ENCODE measurements at regions not wholly inside any gene's neighbourhood (a gene's known extent, or its start where the extent isn't known, plus 50 kb on each side); places are given as distances from the start of the nearest gene placed in this dataset.

DNA sequence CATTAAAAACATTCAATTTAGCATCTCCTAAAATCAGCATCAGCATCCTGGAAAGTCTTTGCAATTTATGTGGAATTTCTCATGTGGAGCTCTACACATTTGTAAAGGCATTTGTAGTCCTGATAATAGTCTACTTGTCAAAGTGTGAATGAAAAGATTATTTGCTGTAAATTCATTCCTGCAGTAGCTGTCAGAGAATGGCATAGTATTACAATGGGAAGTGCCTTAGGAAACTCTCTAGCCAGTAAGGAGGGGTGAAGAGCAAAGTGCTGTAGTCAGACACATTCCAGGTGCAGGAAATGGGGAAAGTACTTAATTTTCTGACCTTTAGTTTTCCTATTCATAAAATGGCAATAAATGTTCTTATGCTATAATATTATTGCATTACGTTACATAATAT lies 627.9 kb downstream of the KCTD16 start:
- TF ChIP-seq SIN3A (IDR thresholded peaks at IDR 0.05; ENCODE audit: borderline replicate concordance, insufficient read depth, low read length) = no peak
- TF ChIP-seq TAF1 (IDR thresholded peaks at IDR 0.05; ENCODE audit: borderline replicate concordance, insufficient read depth, low read length) = no peak
- TF ChIP-seq, protein P1, sequence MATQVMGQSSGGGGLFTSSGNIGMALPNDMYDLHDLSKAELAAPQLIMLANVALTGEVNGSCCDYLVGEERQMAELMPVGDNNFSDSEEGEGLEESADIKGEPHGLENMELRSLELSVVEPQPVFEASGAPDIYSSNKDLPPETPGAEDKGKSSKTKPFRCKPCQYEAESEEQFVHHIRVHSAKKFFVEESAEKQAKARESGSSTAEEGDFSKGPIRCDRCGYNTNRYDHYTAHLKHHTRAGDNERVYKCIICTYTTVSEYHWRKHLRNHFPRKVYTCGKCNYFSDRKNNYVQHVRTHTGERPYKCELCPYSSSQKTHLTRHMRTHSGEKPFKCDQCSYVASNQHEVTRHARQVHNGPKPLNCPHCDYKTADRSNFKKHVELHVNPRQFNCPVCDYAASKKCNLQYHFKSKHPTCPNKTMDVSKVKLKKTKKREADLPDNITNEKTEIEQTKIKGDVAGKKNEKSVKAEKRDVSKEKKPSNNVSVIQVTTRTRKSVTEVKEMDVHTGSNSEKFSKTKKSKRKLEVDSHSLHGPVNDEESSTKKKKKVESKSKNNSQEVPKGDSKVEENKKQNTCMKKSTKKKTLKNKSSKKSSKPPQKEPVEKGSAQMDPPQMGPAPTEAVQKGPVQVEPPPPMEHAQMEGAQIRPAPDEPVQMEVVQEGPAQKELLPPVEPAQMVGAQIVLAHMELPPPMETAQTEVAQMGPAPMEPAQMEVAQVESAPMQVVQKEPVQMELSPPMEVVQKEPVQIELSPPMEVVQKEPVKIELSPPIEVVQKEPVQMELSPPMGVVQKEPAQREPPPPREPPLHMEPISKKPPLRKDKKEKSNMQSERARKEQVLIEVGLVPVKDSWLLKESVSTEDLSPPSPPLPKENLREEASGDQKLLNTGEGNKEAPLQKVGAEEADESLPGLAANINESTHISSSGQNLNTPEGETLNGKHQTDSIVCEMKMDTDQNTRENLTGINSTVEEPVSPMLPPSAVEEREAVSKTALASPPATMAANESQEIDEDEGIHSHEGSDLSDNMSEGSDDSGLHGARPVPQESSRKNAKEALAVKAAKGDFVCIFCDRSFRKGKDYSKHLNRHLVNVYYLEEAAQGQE (IDR thresholded peaks at IDR 0.05; ENCODE audit: insufficient read depth in 1 of 2, low read depth in 2 of 2, low read length in 2 of 2) = no peak
- no peak for TF ChIP-seq POLR2AphosphoS5 (IDR thresholded peaks at IDR 0.05; ENCODE audit: low read depth, low read length)
